Endothelial cell of umbilical vein (primary cell): ENCODE measurements at regions not wholly inside any gene's neighbourhood (a gene's known extent, or its start where the extent isn't known, plus 50 kb on each side); places are given as distances from the start of the nearest gene placed in this dataset.

Experiments used
- BruUV-seq: library from RNA; stranded (reverse); fragments of 400-500 nt; replicated peaks from 2 replicates; lab custom pipeline; 2021; lab: Mats Ljungman, UMichigan
- CTCF ChIA-PET: fragments of 300-600, 350-600 bp; sonication (Branson Sonifier 250); formaldehyde crosslinking; loops from one replicate; lab custom pipeline; 2021; ENCODE audit warnings: antibody characterized with exemption, inconsistent platforms; lab: Charles Lee
- POLR2A ChIA-PET: fragments of 300-600, 350-600 bp; sonication (Branson Sonifier 250); formaldehyde crosslinking; loops from one replicate; lab custom pipeline; 2021; ENCODE audit warnings: antibody characterized with exemption, inconsistent platforms; lab: Charles Lee
- DNase-seq: peaks from one replicate; pipeline ENCODE4 v3.0.0-alpha.2; 2011; ENCODE audit warnings: low read depth, low spot score
- FAIRE-seq: peaks from 2 replicates; lab custom pipeline; 2011; peaks lifted over from hg19 to GRCh38; lab: Jason Lieb, UNC
- H2AFZ ChIP-seq: 2 replicates; pipeline ENCODE4 v1.6.0; 2012; ENCODE audit warnings: low read depth, low read length, control low read depth, inconsistent platforms
- H3K27ac ChIP-seq: 2 replicates; pipeline ENCODE4 v1.5.1; 2011; ENCODE audit warnings: low read depth, mild to moderate bottlenecking, control low read depth, low read length, moderate library complexity; ENCODE audit not compliant: insufficient read depth
- H3K27me3 ChIP-seq, 2 experiments: 2 replicates each; pipeline versions ENCODE4 v1.6.0 to v1.6.1; 2011; ENCODE audit warnings: low read length in 2 of 2, mixed read lengths in 1 of 2; ENCODE audit not compliant: control insufficient read depth in 2 of 2, insufficient read depth in 2 of 2
- H3K36me3 ChIP-seq, 2 experiments: 2 replicates in 1 of 2; 3 replicates in 1 of 2; pipeline ENCODE4 v1.5.1; 2011; ENCODE audit warnings: low read length in 2 of 2, mild to moderate bottlenecking in 1 of 2, moderate library complexity in 1 of 2; ENCODE audit not compliant: control insufficient read depth in 2 of 2, insufficient read depth in 2 of 2; ENCODE audit errors: extremely low read depth in 1 of 2
- H3K4me1 ChIP-seq: 3 replicates; pipeline ENCODE4 v1.5.1; 2011; ENCODE audit warnings: mild to moderate bottlenecking, low read length; ENCODE audit not compliant: control insufficient read depth, insufficient read depth; ENCODE audit errors: extremely low read depth
- H3K4me2 ChIP-seq: 2 replicates; pipeline ENCODE4 v1.6.1; 2011; ENCODE audit warnings: low read length, control low read depth, mixed read lengths; ENCODE audit not compliant: insufficient read depth
- H3K4me3 ChIP-seq, 3 experiments: fragments of 200-600 bp in 1 of 3; sonication (generic), shearing (Covaris generic) in 1 of 3; replicated peaks in 1 of 3; 2 replicates each; pipeline ENCODE4 v1.5.1; 2011 to 2016; ENCODE audit warnings: control low read depth in 3 of 3, low read length in 3 of 3, mild to moderate bottlenecking in 2 of 3, inconsistent platforms in 1 of 3, low read depth in 1 of 3, moderate library complexity in 1 of 3; ENCODE audit not compliant: insufficient read depth in 1 of 3
- H3K79me2 ChIP-seq: 2 replicates; pipeline ENCODE4 v1.6.0; 2012; ENCODE audit warnings: low read length, inconsistent platforms; ENCODE audit not compliant: control insufficient read depth, insufficient read depth
- H3K9ac ChIP-seq: replicated peaks from 2 replicates; pipeline ENCODE3; 2011; ENCODE audit warnings: low read length, control low read depth; ENCODE audit not compliant: insufficient read depth; ENCODE audit errors: extremely low read depth
- H3K9me1 ChIP-seq: replicated peaks from 3 replicates; pipeline ENCODE4 v1.6.0; 2011; ENCODE audit warnings: mild to moderate bottlenecking, low read length; ENCODE audit not compliant: control insufficient read depth, insufficient read depth; ENCODE audit errors: extremely low read depth
- H3K9me3 ChIP-seq: replicated peaks from 2 replicates; pipeline ENCODE4 v1.5.1; 2012; ENCODE audit warnings: low read length, inconsistent platforms; ENCODE audit not compliant: control insufficient read depth, insufficient read depth
- H4K20me1 ChIP-seq: replicated peaks from 2 replicates; pipeline ENCODE3; 2011; ENCODE audit warnings: mild to moderate bottlenecking, low read length; ENCODE audit not compliant: control insufficient read depth, insufficient read depth; ENCODE audit errors: extremely low read depth
- CTCF ChIP-seq, 2 donors: IDR thresholded peaks; 1 replicate in 1 of 2; 2 replicates in 1 of 2; pipeline ENCODE4 v1.5.1; 2011; ENCODE audit warnings: low read length in 2 of 2, mild to moderate bottlenecking in 2 of 2, moderate library complexity in 2 of 2, control low read depth in 1 of 2, inconsistent platforms in 1 of 2, low read depth in 1 of 2; ENCODE audit not compliant: insufficient read depth in 1 of 2; ENCODE audit errors: extremely low read depth in 1 of 2
- EZH2 ChIP-seq: IDR thresholded peaks from 2 replicates; pipeline ENCODE4 v1.6.1; 2012; ENCODE audit warnings: borderline replicate concordance, low read depth, mild to moderate bottlenecking, moderate library complexity, low read length, inconsistent platforms; ENCODE audit not compliant: severe bottlenecking
- FOS ChIP-seq: IDR thresholded peaks from 2 replicates; pipeline ENCODE4 v1.6.1; 2011; ENCODE audit warnings: mild to moderate bottlenecking, low read length, moderate library complexity, borderline replicate concordance; ENCODE audit not compliant: insufficient read depth
- GATA2 ChIP-seq: IDR thresholded peaks from 2 replicates; pipeline ENCODE4 v1.7.0; 2011; ENCODE audit warnings: low read depth, mild to moderate bottlenecking, moderate library complexity, mixed read lengths, low read length; ENCODE audit not compliant: insufficient read length, insufficient read depth
- JUN ChIP-seq: IDR thresholded peaks from 2 replicates; pipeline ENCODE4 v1.6.1; 2011; ENCODE audit warnings: borderline replicate concordance, low read depth; ENCODE audit not compliant: insufficient read length, insufficient read depth
- MAX ChIP-seq: IDR thresholded peaks from 2 replicates; pipeline ENCODE4 v1.6.1; 2011; ENCODE audit not compliant: insufficient read depth, insufficient read length
- MYC ChIP-seq: IDR thresholded peaks from one replicate; pipeline ENCODE4 v1.6.1; 2011; ENCODE audit warnings: mild to moderate bottlenecking, low read depth, low read length
- POLR2A ChIP-seq: IDR thresholded peaks from 2 replicates; pipeline ENCODE4 v1.6.1; 2012; ENCODE audit warnings: low read depth, mild to moderate bottlenecking, control low read depth, low read length
- POLR2AphosphoS5 ChIP-seq: IDR thresholded peaks from 2 replicates; pipeline ENCODE4 v1.6.1; 2012; ENCODE audit warnings: low read depth, mild to moderate bottlenecking, control low read depth, low read length, moderate library complexity; ENCODE audit not compliant: insufficient read depth
- dilution Hi-C: fragments of 300-500 bp; cut with MboI; formaldehyde crosslinking; loops from one replicate; pipeline ENCODE4 v1.15.0; 2019; ENCODE audit warnings: low sequenced_read_pairs; ENCODE audit not compliant: extremely low pct_ligation_motif_present
- intact Hi-C: fragments of 100-400 bp; cut with micrococcal nuclease; formaldehyde crosslinking; loops from one replicate; pipeline ENCODE4 v1.10.0; 2022

- intact Hi-C loops (no loop called here), dilution Hi-C loops (no loop called here)
- no peaks in the 10 kb centered on the region for H3K9me1 ChIP-seq
- H4K20me1 ChIP-seq = no peaks in the 10 kb centered on the region
- H3K4me1 ChIP-seq = peaks cover 14% of the 10 kb centered on the region
- H3K9me3 ChIP-seq = no peaks in the 10 kb centered on the region
- no TSS peak for BruUV-seq
- H3K36me3 ChIP-seq = no peaks in the 10 kb centered on the region
- ChIA-PET POLR2A (no interaction called here), CTCF (no interaction called here)
- no peak overlapping the region for H3K27ac ChIP-seq
- no peak for TF ChIP-seq FOS
- no peak for TF ChIP-seq MAX
- TF ChIP-seq JUN = no peak
- no peak for TF ChIP-seq GATA2
- no peak for TF ChIP-seq MYC
- no peak for TF ChIP-seq POLR2A
- TF ChIP-seq EZH2 = no peak
- no peak for TF ChIP-seq CTCF (IDR thresholded peaks at IDR 0.05; ENCODE audit: extremely low read depth in 1 of 2, insufficient read depth in 1 of 2, low read depth in 1 of 2, low read length in 2 of 2)
- no peak for TF ChIP-seq POLR2AphosphoS5
- no peak overlapping the region for H3K4me3 ChIP-seq
- no peak overlapping the region for H3K4me2 ChIP-seq
- DNase-seq = no peak
- H3K79me2 ChIP-seq = no peaks in the 10 kb centered on the region
- H3K9ac ChIP-seq = no peak overlapping the region
- H3K27me3 ChIP-seq = no peaks in the 10 kb centered on the region
- H2AFZ ChIP-seq = no peak overlapping the region
- no peak for FAIRE-seq
Measured at GRCh38 chr15:69554279-69554961, 101.8 kb downstream of the RPLP1 start.
